IMR-90 (cell line): ENCODE measurements at regions not wholly inside any gene's neighbourhood (a gene's known extent, or its start where the extent isn't known, plus 50 kb on each side); places are given as distances from the start of the nearest gene placed in this dataset.

ENCODE experiments used
- ATAC-seq: fragments of 200-7000 bp; cut with Tn5 transposase; 2 replicates; pipeline ENCODE4 v1.9.1; 2020; ENCODE audit warnings: low read depth, mild to moderate bottlenecking, moderate library complexity
- BruUV-seq: library from RNA; stranded (reverse); fragments of 400-500 nt; replicated peaks from 2 replicates; lab custom pipeline; 2021; lab: Mats Ljungman, UMichigan
- CTCF ChIA-PET: fragments of 300-600 bp; formaldehyde crosslinking; extraction: SDS; loops from one replicate; lab custom pipeline; 2021; ENCODE audit warnings: antibody characterized with exemption; lab: Yijun Ruan, JAX
- POLR2A ChIA-PET: fragments of 300-600 bp; sonication (Branson Sonifier 250); formaldehyde crosslinking; loops from one replicate; lab custom pipeline; 2022; ENCODE audit warnings: antibody characterized with exemption; ENCODE audit not compliant: unreplicated experiment; lab: Charles Lee
- DNase-seq: peaks from one replicate; pipeline ENCODE4 v3.0.0; 2013
- H2AFZ ChIP-seq: replicated peaks from 2 replicates; pipeline ENCODE3; 2013; ENCODE audit warnings: low read length, mild to moderate bottlenecking; ENCODE audit not compliant: poor library complexity
- H2AK5ac ChIP-seq: 2 replicates; pipeline ENCODE4 v1.6.1; 2013; ENCODE audit warnings: low read depth, low read length, inconsistent platforms
- H2AK9ac ChIP-seq: replicated peaks from 2 replicates; pipeline ENCODE3; 2013; ENCODE audit warnings: mild to moderate bottlenecking, low read depth, low read length, moderate library complexity; ENCODE audit not compliant: poor library complexity
- H2BK120ac ChIP-seq: 2 replicates; pipeline ENCODE4 v1.6.1; 2013; ENCODE audit warnings: low read depth, low read length, inconsistent platforms
- H2BK15ac ChIP-seq: 3 replicates; pipeline ENCODE4 v1.6.1; 2013; ENCODE audit warnings: low read depth, low read length, inconsistent platforms
- H2BK20ac ChIP-seq: 2 replicates; pipeline ENCODE4 v1.6.1; 2013; ENCODE audit warnings: low read depth, mild to moderate bottlenecking, inconsistent platforms, low read length, moderate library complexity
- H2BK5ac ChIP-seq: 2 replicates; pipeline ENCODE4 v1.6.1; 2013; ENCODE audit warnings: mild to moderate bottlenecking, low read depth, low read length, inconsistent platforms; ENCODE audit not compliant: poor library complexity, severe bottlenecking
- H3K14ac ChIP-seq: replicated peaks from 2 replicates; pipeline ENCODE4 v1.6.1; 2013; ENCODE audit warnings: low read depth, low read length, inconsistent platforms
- H3K18ac ChIP-seq: 2 replicates; pipeline ENCODE4 v1.6.1; 2013; ENCODE audit warnings: low read depth, low read length, control low read depth
- H3K23ac ChIP-seq: 2 replicates; pipeline ENCODE4 v1.6.1; 2013; ENCODE audit warnings: low read depth, low read length, inconsistent platforms
- H3K27ac ChIP-seq: 2 replicates; pipeline ENCODE4 v1.5.1; 2013; ENCODE audit warnings: mild to moderate bottlenecking, control low read depth, low read length; ENCODE audit not compliant: insufficient read depth
- H3K27me3 ChIP-seq: 2 replicates; pipeline ENCODE4 v1.6.1; 2013; ENCODE audit warnings: low read length; ENCODE audit not compliant: control insufficient read depth, insufficient read depth
- H3K36me3 ChIP-seq: 2 replicates; pipeline ENCODE4 v1.6.1; 2013; ENCODE audit warnings: low read length, mixed read lengths; ENCODE audit not compliant: control insufficient read depth, insufficient read depth
- H3K4ac ChIP-seq: 2 replicates; pipeline ENCODE4 v1.6.1; 2013; ENCODE audit warnings: low read depth, low read length, inconsistent platforms
- H3K4me1 ChIP-seq: 2 replicates; pipeline ENCODE4 v1.6.1; 2013; ENCODE audit warnings: low read length, mixed read lengths; ENCODE audit not compliant: control insufficient read depth, insufficient read depth
- H3K4me2 ChIP-seq: 2 replicates; pipeline ENCODE4 v1.6.1; 2013; ENCODE audit warnings: low read depth, mild to moderate bottlenecking, control low read depth, low read length, moderate library complexity
- H3K4me3 ChIP-seq: 2 replicates; pipeline ENCODE4 v1.5.1; 2013; ENCODE audit warnings: low read depth, mild to moderate bottlenecking, control low read depth, low read length, moderate library complexity; ENCODE audit not compliant: insufficient read depth
- H3K56ac ChIP-seq: 2 replicates; pipeline ENCODE4 v1.6.1; 2013; ENCODE audit warnings: low read length, inconsistent platforms; ENCODE audit not compliant: insufficient read depth; ENCODE audit errors: extremely low read depth
- H3K79me1 ChIP-seq, 2 experiments: 2 replicates each; pipeline ENCODE4 v1.6.1; 2013; ENCODE audit warnings: low read length in 2 of 2, inconsistent platforms in 1 of 2, low read depth in 1 of 2
- H3K9ac ChIP-seq: 2 replicates; pipeline ENCODE4 v1.6.1; 2013; ENCODE audit warnings: low read depth, low read length, control low read depth
- H3K9me1 ChIP-seq: 2 replicates; pipeline ENCODE4 v1.6.1; 2013; ENCODE audit warnings: low read length, inconsistent platforms; ENCODE audit not compliant: insufficient read depth
- H3K9me3 ChIP-seq: 2 replicates; pipeline ENCODE4 v1.6.1; 2013; ENCODE audit warnings: low read length; ENCODE audit not compliant: control insufficient read depth, insufficient read depth
- H4K20me1 ChIP-seq: 2 replicates; pipeline ENCODE4 v1.6.1; 2013; ENCODE audit warnings: low read length, inconsistent platforms; ENCODE audit not compliant: insufficient read depth
- H4K5ac ChIP-seq: 2 replicates; pipeline ENCODE4 v1.6.1; 2013; ENCODE audit warnings: mild to moderate bottlenecking, low read depth, low read length, control low read depth
- H4K8ac ChIP-seq, 2 experiments: 2 replicates each; pipeline ENCODE4 v1.6.1; 2013; ENCODE audit warnings: low read depth in 2 of 2, low read length in 2 of 2, control low read depth in 1 of 2, inconsistent platforms in 1 of 2
- H4K91ac ChIP-seq: 2 replicates; pipeline ENCODE4 v1.6.1; 2013; ENCODE audit warnings: low read depth, low read length, inconsistent platforms; ENCODE audit not compliant: insufficient read depth
- CHD1 ChIP-seq: IDR thresholded peaks from 2 replicates; pipeline ENCODE4 v1.6.1; 2012; ENCODE audit warnings: low read depth, low read length, improper control_type of control experiment
- NFE2L2 ChIP-seq: fragments of 150-350 bp; IDR thresholded peaks from 2 replicates; pipeline ENCODE4 v1.6.1; 2016; ENCODE audit warnings: low read depth, mild to moderate bottlenecking, low read length
- RAD21 ChIP-seq: IDR thresholded peaks from 2 replicates; pipeline ENCODE4 v1.6.1; 2012; ENCODE audit warnings: low read length, improper control_type of control experiment
- RCOR1 ChIP-seq: IDR thresholded peaks from 2 replicates; pipeline ENCODE4 v1.6.1; 2012; ENCODE audit warnings: mild to moderate bottlenecking, low read length, improper control_type of control experiment; ENCODE audit not compliant: insufficient replicate concordance
- WGBS, 2 experiments: methylation state at CpG; one replicate each; pipeline versions ENCODE4 v1.1.5 to v1.1.7; 2013; ENCODE audit warnings: missing lambda C conversion rate in 2 of 2; ENCODE audit not compliant: insufficient read length in 1 of 2; ENCODE audit errors: extremely low coverage in 2 of 2; 5-methylcytosine and 5-hydroxymethylcytosine counted together
- dilution Hi-C: fragments of 300-500 bp; cut with HindIII; formaldehyde crosslinking; loops from one replicate; pipeline ENCODE4 v1.14.3; 2018; ENCODE audit warnings: low sequenced_read_pairs; ENCODE audit not compliant: unreplicated experiment
- in situ Hi-C: fragments of 300-500 bp; cut with MboI; formaldehyde crosslinking; loops from 3 replicates; pipeline ENCODE4 v1.14.3; 2019; ENCODE audit warnings: low sequenced_read_pairs, inconsistent platforms, mixed read lengths
- intact Hi-C: fragments of 100-400 bp; cut with micrococcal nuclease; formaldehyde crosslinking; loops from 2 replicates; pipeline ENCODE4 v1.10.0; 2022

GRCh38 chr20:40953856-40954255 lies 74.8 kb upstream of the TOP1 start:
- H3K27me3 ChIP-seq: no peaks in the 10 kb centered on the region
- no peak overlapping the region for H2BK15ac ChIP-seq
- no peak overlapping the region for H3K9ac ChIP-seq
- no peaks in the 10 kb centered on the region; the same call in 1 of the 2 replicates for H3K4me1 ChIP-seq
- ATAC-seq (peak; percentile 48; the same call in 1 of the 2 replicates), DNase-seq (peak; percentile 49)
- TF ChIP-seq RCOR1: no peak
- TF ChIP-seq RAD21: no peak
- no peak for TF ChIP-seq NFE2L2
- TF ChIP-seq CHD1: no peak
- no peak overlapping the region for H2BK120ac ChIP-seq
- H2AFZ ChIP-seq: peak overlapping the region; percentile 49
- in situ Hi-C loops (loop anchor here (25.0 kb wide), 2 partner anchors 658 to 1092 kb away; partner anchors contain the start of gene CHD6), dilution Hi-C loops (no loop called here), intact Hi-C loops (no loop called here)
- no peak overlapping the region for H3K56ac ChIP-seq
- no peak overlapping the region for H3K18ac ChIP-seq
- H3K4ac ChIP-seq: no peak overlapping the region
- H3K79me1 ChIP-seq: no peaks in the 10 kb centered on the region
- ChIA-PET POLR2A (no interaction called here), CTCF (interaction anchor here (0.6 to 0.9 kb wide), 2 partner anchors 8 to 15 kb away, joined by 4 to 5 read pairs; no protein-coding TSS in a partner anchor)
- H3K36me3 ChIP-seq: no peaks in the 10 kb centered on the region
- H2AK5ac ChIP-seq: no peak overlapping the region
- H2AK9ac ChIP-seq: no peak overlapping the region
- H4K8ac ChIP-seq: no peak overlapping the region
- no peak overlapping the region for H2BK5ac ChIP-seq
- no peaks in the 10 kb centered on the region for H4K20me1 ChIP-seq
- no peak overlapping the region for H2BK20ac ChIP-seq
- WGBS, 2 experiments: 100% methylated on average over 2 of the region's 5 CpGs; no CpG with 5 or more reads in 1 of the 2 experiments
- no peak overlapping the region for H4K91ac ChIP-seq
- H3K4me3 ChIP-seq: no peak overlapping the region
- H3K14ac ChIP-seq: no peak overlapping the region
- no peak overlapping the region for H3K27ac ChIP-seq
- H3K9me3 ChIP-seq: peaks cover 5% of the 10 kb centered on the region; the same call in 1 of the 2 replicates
- no peak overlapping the region for H3K4me2 ChIP-seq
- no peak overlapping the region for H3K23ac ChIP-seq
- no TSS peak for BruUV-seq
- H4K5ac ChIP-seq: no peak overlapping the region
- H3K9me1 ChIP-seq: no peaks in the 10 kb centered on the region
